GM19351 (cell line): ENCODE measurements at regions not wholly inside any gene's neighbourhood (a gene's known extent, or its start where the extent isn't known, plus 50 kb on each side); places are given as distances from the start of the nearest gene placed in this dataset.
A peak's percentile ranks its signal among the peaks of the same experiment; 100 is the strongest.

ENCODE experiments used
- ATAC-seq: cut with Tn5 transposase; IDR thresholded peaks from one replicate; pipeline ENCODE4 v1.9.1; 2021; ENCODE audit warnings: mild to moderate bottlenecking, moderate library complexity; ENCODE audit not compliant: unreplicated experiment

DNA sequence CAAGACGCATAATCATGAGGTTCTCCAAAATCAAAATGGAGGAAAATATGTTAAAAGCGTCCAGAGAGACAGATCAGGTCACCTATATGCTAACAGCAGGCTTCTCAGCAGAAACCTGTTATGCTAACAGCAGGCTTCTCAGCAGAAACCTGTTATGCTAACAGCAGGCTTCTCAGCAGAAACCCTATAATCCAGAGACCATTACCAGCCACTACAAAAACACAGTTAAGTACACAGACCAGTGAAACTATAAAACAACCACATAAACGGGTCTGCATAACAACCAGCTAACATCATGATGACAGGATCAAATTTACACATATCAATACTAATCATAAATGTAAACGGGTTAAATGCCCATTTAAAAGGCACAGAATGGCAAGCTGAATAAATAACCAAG lies 1548.4 kb upstream of the TMEFF2 start:
- ATAC-seq = no peak

DNA sequence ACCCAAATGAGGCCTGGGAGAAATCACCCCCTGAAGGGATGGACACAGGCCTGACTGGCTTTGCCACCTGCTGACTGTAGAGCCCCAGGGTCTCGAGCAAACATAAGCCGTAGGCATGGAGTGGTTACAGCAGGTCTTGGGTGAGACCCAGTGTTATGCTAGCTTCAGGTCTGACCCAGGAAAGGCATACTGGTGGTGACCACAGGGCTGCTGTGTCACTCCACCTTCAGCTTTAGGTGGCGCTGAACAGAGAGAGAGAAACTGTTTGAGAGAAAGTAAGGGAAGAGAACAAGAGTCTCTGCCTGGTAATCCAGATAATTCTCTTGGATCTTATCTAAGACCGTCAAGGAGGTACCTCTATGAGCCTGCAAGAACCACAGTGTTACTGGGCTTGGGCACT lies 1544.2 kb upstream of the TMEFF2 start:
- no peak for ATAC-seq

DNA sequence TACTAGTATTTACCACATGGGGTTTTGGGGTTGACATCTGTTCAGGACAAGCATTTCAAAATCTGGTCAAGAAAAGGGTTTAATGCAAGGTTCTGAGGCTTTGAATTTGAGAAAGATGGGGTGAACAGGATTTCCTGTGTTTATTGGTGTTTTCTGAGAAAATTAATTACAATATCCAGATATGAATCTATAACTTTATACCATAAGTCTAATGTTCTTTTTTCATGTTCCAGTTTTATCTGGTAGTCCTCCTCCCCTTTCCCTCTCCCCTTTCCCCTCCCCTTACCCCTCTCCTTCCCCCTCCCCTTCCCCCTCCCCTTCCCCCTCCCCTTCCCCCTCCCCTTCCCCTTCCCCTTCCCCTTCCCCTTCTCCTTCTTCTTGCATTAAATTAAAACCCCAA lies 1518.2 kb upstream of the TMEFF2 start:
- ATAC-seq = no peak

DNA sequence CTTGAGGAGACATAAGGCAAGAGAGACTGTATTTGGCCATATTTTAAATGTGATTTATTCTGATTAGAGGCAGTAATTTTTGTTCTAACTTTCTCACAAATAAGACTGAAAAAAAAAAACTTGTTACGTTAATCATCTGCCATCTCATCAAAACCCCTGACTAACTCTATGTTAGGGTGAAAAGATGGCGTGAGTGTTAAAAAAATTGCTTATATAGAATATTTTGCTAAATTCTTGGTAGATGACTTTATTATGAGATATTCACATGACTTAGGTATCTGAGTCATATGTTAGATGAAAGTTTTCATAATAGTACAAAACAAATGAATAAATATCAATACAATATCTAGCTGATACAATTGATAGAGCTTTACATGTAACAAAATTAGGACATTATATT lies 1508.7 kb upstream of the TMEFF2 start:
- no peak for ATAC-seq

DNA sequence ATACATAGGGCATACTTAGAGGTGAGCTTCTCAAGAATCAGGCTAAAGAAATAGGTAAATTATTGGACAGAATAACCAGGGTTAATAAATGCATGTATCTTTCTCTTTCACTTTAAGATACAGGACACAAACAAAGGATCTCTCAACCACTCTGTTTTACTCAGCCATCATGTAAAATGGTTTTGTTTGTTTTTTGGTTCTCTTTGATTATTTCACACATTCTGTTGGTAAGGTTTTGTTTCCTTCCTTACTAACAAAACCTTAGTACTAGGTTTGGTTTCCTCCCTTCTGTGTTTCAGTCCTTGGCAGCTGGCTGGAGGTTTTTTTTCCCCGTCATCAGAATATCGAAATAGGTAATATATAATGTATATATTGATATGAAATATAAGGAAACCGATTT lies 1506.8 kb upstream of the TMEFF2 start:
- no peak for ATAC-seq

DNA sequence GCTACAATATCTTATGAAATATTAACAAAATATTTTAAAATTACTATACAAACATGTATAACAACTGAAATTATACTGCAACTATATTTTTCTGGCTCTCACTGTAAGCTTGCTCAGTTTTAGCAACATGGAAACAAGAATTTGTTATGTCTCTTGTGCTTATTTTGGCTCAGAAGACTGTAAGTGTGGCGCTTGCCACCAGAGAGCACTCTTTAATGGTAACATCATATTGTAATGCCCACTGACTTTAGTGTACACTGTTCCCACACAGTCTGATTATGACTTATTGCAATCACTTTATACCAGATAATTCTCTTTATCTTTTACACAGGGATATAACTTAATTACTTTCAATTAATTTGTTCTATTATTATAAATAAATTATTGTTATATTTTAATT lies 1500.6 kb upstream of the TMEFF2 start:
- ATAC-seq = peak; percentile 93

DNA sequence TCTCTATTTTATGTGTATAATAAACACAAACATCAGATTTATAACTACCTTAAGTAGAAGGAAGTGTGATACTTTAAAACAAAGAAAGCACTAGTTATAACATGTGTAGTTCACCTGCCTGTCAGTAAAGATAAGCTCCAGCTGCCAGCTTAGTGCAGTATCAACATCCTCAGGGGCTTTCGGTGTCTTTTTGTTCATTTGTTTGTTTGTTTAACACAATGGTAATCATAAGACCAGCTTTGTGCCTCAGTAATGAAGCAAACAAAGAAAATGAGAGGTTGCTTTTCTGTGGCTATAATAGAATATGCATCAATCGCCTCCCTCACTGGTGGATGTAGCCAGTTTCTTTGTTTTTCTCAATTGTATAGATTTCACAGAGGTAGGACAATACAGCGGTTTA lies 1499.0 kb upstream of the TMEFF2 start:
- no peak for ATAC-seq

DNA sequence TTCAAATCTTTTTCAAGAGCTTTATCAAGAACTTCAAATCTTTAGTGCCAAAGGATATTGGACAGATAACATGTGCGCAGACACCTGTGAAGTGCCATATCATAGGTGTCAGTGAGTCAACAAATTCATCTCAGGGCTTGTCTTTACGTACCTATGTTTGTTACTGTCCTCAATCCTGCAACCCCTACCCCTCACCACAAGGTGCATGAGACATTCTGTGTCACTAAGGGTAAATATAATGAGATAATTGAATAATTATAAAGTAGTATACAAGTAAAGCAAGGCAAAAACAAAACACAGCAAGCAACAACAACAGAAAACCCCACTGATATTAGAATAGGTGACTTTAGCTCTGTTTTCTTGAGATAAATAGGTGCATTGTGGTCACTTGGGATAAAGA lies 1495.8 kb upstream of the TMEFF2 start:
- ATAC-seq = no peak

DNA sequence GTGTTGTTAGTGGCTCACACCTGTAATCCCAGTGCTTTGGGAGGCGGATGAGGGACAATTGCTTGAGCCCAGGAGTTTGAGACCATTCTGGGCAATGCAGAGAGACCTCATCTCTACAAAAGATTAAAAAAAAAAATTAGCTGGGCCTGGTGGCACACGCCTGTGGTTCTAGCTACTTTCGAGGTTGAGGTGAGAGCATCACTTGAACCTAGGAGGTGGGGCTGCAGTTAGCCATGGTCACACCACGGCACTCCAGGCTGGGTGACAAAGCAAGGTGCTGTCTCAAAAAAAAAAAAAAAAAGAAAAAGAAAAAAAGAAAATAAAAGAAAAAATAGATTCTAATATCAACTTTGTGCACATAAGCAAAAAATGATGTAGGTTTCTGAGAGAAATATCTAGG lies 1492.5 kb upstream of the TMEFF2 start:
- ATAC-seq = no peak

DNA sequence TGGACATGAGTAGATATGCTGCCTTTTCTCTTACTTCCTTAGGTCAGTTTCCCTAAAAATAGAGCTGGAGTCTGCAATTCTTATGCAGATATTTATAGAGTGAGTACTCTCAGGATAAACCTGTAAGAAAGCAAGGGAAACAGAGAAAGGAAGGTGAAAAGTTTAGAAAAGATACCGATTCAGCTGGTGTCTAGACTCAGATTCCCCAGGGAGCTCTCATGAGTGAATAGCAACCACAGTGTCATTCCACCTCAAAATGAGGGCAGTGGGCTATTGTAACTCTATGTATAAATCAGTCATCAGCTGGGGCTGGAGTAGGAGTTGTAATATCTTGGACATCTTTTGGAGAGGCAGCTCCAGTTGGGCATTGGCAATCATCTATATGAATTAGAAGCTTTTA lies 1485.1 kb upstream of the TMEFF2 start:
- no peak for ATAC-seq

DNA sequence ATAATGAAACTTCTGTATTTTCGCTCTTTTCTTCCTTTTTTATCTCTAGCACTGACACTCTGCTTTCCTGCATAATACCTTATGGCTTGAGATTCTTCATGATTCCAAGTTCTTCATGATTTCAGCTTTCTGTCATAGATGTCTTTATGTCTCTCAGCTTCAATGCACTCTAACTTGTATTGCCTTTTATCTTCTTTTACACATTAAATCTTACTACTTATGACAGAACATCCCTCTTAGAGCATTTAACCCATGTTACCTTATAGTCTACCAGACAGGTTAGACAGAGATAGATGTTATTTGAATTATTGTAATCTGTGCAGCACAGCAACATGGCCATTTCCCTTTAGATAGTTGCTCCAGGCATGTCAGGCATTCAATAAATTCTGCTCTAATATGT lies 1475.7 kb upstream of the TMEFF2 start:
- ATAC-seq = no peak

DNA sequence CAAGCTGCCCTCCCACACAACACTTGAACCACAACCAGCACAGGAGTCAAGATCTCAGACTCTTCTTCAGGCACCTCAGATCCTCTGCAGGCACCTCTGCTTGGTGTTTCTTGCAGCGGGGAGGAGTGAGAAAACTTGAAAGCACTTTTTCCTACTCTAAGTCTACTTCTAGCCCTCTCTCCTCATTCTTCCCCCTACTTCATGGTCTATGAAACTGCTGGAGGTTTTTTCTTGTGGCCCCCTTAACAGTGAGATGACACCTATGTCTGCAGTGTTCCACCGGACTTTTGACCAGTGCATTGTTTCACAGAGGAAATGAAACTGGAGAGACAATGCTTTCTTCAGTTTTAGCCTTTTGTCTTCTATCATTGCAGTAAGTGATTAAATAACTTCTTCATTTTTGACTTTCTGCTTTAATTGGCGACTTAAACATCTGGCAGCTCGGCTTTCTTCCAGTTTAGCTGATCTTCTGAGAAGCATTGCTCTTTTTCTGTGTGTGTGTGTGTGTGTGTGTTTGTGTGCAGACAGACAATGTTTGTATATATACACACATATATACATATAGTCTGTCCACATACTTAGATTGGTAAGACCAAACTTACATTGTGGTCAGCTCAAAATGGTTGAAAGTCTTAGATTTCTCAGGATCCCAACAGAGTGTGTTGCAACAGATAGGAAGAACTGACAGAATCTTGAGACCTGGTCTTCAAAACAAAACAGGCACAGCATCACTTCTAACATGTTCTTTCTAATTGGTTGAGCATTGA lies 1474.0 kb upstream of the TMEFF2 start:
- ATAC-seq = peak; percentile 67

DNA sequence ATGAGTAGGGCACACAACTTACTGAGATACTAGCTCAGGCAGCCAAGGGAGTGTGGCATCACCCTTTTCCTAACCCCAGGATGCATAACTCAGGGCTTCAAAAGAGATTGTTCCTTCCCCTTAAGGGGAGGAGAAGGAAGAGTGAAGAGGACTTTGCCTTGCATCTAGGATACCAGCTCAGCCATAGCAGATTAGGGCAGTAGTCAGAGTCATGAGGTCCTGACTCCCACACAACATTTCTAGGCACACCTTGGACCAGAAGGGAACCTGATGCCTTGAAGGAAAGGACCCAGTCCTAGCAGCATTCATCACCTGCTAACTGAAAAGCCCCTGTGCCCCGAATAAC lies 1433.2 kb upstream of the TMEFF2 start:
- no peak for ATAC-seq

DNA sequence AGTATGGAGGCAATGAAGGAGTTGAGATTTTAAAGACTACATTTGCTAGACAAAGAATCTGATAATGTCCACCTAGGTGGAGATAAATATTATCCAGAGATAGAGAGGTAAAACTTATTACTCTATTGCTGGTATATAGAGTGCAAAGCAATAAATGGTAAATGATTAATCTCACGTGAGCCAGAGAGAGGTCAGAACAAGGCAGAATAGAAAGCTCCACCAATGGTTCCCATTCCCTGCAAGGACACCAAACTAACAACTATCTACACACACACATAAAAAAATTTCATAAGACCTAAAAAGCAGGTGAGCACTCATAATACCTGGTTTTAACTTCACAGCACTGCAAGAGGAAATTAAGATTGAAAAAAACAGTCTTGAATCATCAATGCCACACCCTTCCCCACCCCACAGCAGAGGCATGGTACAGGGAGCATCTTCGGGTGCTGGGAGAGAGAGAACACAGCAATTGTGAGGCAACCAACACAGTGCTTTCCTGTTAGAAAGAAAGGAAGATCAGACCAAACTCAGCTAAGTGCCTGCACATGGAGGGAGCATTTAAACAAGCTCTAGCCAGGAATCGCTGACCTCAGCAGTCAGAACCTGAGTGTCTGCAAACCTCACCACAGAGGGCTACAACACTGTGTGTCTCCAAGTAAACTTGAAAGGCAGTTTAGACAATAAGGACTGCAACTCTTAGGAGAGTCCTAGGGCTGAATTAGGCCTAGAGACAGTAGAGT lies 1432.6 kb upstream of the TMEFF2 start:
- ATAC-seq = no peak

DNA sequence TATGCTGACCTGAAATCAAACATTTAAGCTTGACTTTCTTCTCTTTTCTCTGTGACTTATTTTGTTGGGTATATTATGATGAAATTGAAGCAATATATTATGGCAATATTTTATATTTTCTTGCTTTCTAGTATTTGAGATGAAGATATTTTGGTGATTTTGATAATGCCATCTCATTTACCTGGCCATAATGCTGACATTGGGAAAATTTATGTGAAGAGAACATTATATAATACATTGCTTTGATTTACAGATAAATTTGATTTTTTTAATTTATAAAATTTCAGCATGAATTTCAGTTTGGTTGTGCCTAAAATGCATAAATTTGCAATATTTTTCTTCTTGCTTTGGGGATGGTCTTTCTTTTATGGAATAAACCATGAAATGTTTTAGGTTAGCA lies 1413.7 kb upstream of the TMEFF2 start:
- no peak for ATAC-seq

DNA sequence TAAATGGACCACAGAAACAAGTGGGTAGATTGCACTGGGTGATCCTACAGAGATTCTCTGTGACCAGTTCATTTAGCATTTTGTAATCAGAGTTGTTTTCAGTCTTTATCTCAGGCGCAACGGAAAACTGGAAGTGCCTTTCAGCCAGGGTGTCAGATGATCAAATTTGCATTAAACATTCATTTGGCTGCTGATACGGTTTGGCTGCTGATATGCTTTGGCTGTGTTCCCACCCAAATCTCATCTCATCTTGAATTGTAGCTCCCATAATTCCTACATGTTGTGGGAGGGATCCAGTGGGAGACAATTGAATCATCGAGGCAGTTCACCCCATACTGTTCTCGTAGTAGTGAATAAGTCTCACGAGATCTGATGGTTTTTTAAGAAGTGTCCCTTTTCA lies 1396.1 kb upstream of the TMEFF2 start:
- no peak for ATAC-seq

DNA sequence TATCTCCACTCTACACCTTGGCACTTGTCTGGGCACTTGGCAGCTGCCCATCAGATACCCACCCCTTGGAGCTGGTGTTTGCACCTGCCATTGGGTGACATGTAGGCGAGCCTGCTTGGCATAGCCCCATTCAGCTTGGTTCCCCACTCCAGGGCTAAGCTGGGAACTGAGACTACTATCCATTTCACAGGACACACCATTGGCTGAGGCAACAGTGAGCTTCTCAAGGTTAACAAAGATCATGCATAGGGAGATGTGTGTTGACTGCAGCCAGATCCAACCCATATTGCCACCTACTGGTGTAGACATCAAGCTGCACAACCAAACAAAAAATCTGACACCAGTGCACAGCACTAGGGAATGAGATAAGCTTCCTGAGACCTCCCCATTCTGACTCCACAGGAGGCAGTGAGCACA lies 1389.8 kb upstream of the TMEFF2 start:
- peak; percentile 94 for ATAC-seq

DNA sequence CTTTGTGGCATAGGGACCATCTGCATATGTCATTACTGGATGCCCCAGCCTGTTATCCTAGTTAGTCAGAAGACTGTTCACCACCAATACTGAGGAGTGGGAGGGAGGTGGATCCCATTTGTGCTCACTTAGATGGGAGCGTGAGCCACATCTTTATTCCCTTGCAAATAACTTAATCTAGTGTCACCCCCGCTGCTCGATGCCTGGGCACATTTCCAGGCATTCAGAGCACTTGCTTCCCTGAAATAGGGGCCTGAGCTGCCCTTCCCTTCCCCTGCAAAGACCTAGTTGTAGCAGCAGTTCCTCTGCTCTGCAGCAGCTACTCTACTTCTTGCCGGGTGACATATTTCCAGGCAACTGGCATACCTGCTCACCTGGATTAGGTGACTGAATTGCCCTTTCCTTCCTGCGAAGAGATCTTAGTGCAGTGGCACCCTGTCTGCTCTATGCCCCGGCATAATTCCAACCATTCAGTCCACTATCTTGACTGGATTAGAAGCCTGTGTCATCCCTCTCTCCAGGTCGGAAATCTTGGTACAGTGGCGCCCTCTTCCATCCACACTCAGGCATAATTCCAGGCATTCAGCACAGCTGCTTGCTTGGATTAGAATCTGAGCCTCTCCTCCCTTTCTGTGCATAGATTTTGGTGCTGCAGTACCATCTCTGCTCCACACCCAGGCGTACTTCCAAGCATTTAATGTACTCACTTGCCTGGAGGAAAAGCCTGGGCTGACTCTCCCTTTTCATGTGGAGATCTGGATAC lies 1389.1 kb upstream of the TMEFF2 start:
- no peak for ATAC-seq

DNA sequence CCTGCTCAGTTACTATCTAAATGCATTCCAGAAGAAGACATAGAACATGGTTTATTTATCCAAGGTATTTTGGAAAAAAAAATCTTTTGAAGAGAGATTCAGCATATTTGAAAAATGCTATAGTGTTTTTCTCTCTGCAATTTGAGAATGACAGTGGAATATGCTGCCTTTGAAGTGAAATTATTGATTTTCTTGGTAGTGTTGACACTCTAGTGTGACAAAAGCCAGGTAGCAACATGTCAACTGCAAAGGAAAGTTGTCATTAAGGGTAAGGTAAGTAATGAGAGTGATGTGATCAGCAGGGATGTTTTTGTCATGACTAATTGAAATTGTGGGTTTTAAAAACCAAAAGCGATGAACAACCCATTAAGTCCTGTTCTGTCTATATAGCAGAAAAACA lies 1387.1 kb upstream of the TMEFF2 start:
- no peak for ATAC-seq

DNA sequence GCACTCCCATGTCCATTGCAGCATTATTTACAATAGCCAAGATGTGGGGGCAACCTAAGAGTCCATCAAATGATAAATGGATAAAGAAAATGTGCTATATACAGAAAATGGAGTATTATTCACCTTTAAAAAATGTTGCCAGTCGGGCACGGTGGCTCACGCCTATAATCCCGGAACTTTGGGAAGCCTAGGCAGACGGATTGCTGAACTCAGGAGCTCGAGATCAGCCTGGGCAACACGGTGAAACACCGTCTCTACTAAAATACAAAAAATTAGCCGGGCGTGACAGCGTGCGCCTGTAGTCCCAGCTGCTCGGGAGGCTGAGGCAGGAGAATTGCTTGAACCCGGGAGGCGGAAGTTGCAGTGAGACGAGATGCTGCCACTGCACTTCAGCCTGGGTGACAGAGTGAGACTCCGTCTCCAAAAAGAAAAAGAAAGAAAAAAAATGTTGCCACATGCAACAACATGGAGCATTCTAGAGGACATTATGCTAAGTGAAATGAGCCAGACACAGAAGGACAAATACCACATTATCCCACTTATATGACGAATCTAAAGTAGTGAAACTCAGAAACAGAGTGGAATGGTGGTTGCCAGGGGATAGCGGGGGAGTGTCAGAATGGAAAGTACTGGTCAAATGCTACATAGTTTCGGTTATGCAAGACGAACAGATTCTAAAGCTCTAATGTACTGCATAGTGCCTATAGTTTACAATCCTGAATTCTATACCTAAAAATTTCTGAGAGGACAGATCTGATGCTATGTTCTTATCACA lies 1385.6 kb upstream of the TMEFF2 start:
- ATAC-seq = no peak

DNA sequence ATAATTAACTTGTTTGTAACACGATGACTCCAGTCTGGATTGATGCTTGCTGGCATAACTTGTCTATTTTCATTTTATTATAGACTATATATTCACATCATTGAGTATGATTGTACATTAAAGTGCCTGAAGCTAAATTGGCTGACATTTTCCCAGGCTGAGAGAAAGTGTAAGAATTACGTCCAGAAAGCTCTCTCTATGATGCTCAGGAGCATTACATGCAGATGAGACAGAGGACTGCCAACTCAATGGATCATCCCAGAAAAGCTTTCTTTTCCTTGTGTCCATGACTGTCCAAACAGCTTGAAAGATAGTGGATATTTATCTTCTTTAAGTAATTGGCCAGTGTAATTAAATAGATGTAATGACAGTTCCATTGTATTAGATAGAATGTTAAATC lies 1372.2 kb upstream of the TMEFF2 start:
- ATAC-seq = no peak
